ENCODE measurements at regions not wholly inside any gene's neighbourhood (a gene's known extent, or its start where the extent isn't known, plus 50 kb on each side); places are given as distances from the start of the nearest gene placed in this dataset.

DNA sequence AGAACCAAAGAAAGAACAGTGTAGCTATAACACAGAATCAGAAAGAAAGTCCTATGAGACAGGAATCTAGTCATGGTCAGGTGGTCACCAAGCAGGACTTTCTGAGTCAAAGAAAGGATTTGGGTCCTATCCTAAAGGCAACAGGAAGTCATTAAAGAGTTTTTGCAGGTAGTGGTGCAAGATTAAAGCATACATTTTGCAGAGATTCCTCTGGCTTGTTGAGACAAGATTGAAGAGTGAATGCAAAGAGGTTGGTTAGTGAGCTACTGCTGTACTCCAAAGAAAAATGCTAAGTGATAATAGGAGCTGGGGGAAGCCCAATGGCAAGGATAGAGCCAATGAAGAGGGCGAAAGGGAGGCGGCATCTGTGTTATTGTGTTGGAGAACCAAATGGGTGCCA lies 300.5 kb upstream of the KIF2A start:
- no peak for ATAC-seq

GRCh38 chr5:62007457-62007856 lies 298.5 kb upstream of the KIF2A start:
- ATAC-seq (no peak), DNase-seq (no peak)
- Mint-ChIP-seq H3K36me3 (ENCODE audit: low read depth) (no peaks in the 10 kb centered on the region), H3K4me3 (no peak overlapping the region), H3K9me3 (no peaks in the 10 kb centered on the region), H3K27ac (no peak overlapping the region), H3K4me1 (ENCODE audit: low read depth) (no peaks in the 10 kb centered on the region), H3K27me3 (no peaks in the 10 kb centered on the region)
- intact Hi-C loops (cut with micrococcal nuclease), result no loop called here
- ChIA-PET POLR2A (no interaction called here), CTCF (no interaction called here)
- TF ChIP-seq CTCF (IDR thresholded peaks at IDR 0.05), result no peak

More for the DNA sequence above, 300.5 kb upstream of the KIF2A start:
- no peaks in the 10 kb centered on the region for H3K4me1 Mint-ChIP-seq (ENCODE audit: low read depth)
- no peaks in the 10 kb centered on the region for H3K9me3 Mint-ChIP-seq
- H3K4me3 Mint-ChIP-seq, result no peak overlapping the region
- H3K27ac Mint-ChIP-seq, result no peak overlapping the region
- no peak for DNase-seq
- TF ChIP-seq CTCF (IDR thresholded peaks at IDR 0.05), result no peak
- POLR2A ChIA-PET, result no interaction called here
- intact Hi-C loops (cut with micrococcal nuclease), result no loop called here
- CTCF ChIA-PET, result no interaction called here
- no peaks in the 10 kb centered on the region for H3K27me3 Mint-ChIP-seq
- H3K36me3 Mint-ChIP-seq (ENCODE audit: low read depth), result no peaks in the 10 kb centered on the region

- intact Hi-C loops (cut with micrococcal nuclease), result no loop called here
- Mint-ChIP-seq H3K27ac (no peak overlapping the region), H3K4me3 (no peak overlapping the region), H3K27me3 (peaks cover 2% of the 10 kb centered on the region), H3K36me3 (ENCODE audit: low read depth) (no peaks in the 10 kb centered on the region), H3K9me3 (no peaks in the 10 kb centered on the region), H3K4me1 (ENCODE audit: low read depth) (no peaks in the 10 kb centered on the region)
- POLR2A ChIA-PET, result no interaction called here
- CTCF ChIA-PET, result no interaction called here
- TF ChIP-seq CTCF (IDR thresholded peaks at IDR 0.05), result no peak
- ATAC-seq, result no peak
- no peak for DNase-seq
Measured at GRCh38 chr5:62011089-62011664, 294.8 kb upstream of the KIF2A start.

DNA sequence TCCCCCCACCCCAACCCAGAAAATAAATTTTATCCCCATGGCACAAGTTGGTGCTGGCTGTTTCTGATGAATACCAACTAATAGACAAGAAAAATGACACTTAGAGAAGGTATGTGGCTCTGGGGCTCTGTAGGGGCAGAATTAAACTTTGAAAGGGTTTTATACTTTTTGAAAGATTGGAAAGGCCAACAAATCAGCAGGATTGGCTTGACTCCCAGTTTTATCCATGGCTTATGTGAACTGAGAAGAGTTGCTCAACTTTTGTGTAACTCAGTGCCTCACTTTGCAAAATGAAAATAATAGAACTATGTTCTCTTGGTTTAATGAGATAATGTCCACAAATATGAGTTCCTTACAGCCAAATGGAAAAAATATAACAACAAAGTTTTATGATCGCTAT lies 288.9 kb upstream of the KIF2A start:
- intact Hi-C loops (cut with micrococcal nuclease), result no loop called here
- ChIA-PET POLR2A (no interaction called here), CTCF (no interaction called here)
- no peaks in the 10 kb centered on the region for H3K9me3 Mint-ChIP-seq
- H3K4me3 Mint-ChIP-seq, result no peak overlapping the region
- DNase-seq (no peak), ATAC-seq (no peak)
- no peaks in the 10 kb centered on the region for H3K4me1 Mint-ChIP-seq (ENCODE audit: low read depth)
- no peak overlapping the region for H3K27ac Mint-ChIP-seq
- no peaks in the 10 kb centered on the region for H3K36me3 Mint-ChIP-seq (ENCODE audit: low read depth)
- peaks cover 2% of the 10 kb centered on the region for H3K27me3 Mint-ChIP-seq
- TF ChIP-seq CTCF (IDR thresholded peaks at IDR 0.05), result no peak

- TF ChIP-seq CTCF (IDR thresholded peaks at IDR 0.05), result no peak
- ChIA-PET POLR2A (no interaction called here), CTCF (no interaction called here)
- Mint-ChIP-seq H3K4me3 (no peak overlapping the region), H3K9me3 (no peaks in the 10 kb centered on the region), H3K27ac (no peak overlapping the region), H3K27me3 (no peaks in the 10 kb centered on the region), H3K36me3 (ENCODE audit: low read depth) (no peaks in the 10 kb centered on the region), H3K4me1 (ENCODE audit: low read depth) (no peaks in the 10 kb centered on the region)
- no peak for ATAC-seq
- intact Hi-C loops (cut with micrococcal nuclease), result no loop called here
- DNase-seq, result no peak
Measured at GRCh38 chr5:62029303-62029702, 276.7 kb upstream of the KIF2A start.

Data from activated CD8-positive, alpha-beta T cell treated with anti-CD3 and anti-CD28 coated beads for 36 hours (primary cell).